Cerebellar cortex (tissue), 1 donor: ENCODE measurements at regions not wholly inside any gene's neighbourhood (a gene's known extent, or its start where the extent isn't known, plus 50 kb on each side); places are given as distances from the start of the nearest gene placed in this dataset.
"Not testable (repeated sequence)": the region's sequence is repeated elsewhere in the genome, so short reads cannot be mapped to it uniquely, and the experiment has no call there.

Experiments used
- DNase-seq: peaks from one replicate; pipeline ENCODE4 v3.0.0-alpha.2; 2015; ENCODE audit warnings: low spot score

- no peak for DNase-seq
Measured at GRCh38 chr14:94836849-94837248, 66.9 kb upstream of the GSC start.

GRCh38 chr14:94833633-94834032, 63.7 kb upstream of the GSC start:
- no peak for DNase-seq

- no peak for DNase-seq
Measured at GRCh38 chr14:94831085-94831484, 61.2 kb upstream of the GSC start.

GRCh38 chr14:94827711-94828447, 58.0 kb upstream of the GSC start:
- DNase-seq = no peak

GRCh38 chr14:94826774-94827173, 56.9 kb upstream of the GSC start:
- DNase-seq = no peak

GRCh38 chr14:94823556-94824341, 53.8 kb upstream of the GSC start:
- no peak for DNase-seq

- no peak for DNase-seq
Measured at GRCh38 chr14:94821705-94822104, 51.8 kb upstream of the GSC start.

- not testable (repeated sequence) for DNase-seq
Measured at GRCh38 chr14:94820932-94821331, 51.0 kb upstream of the GSC start.
